Pancreas (tissue), 10 donors: ENCODE measurements at regions not wholly inside any gene's neighbourhood (a gene's known extent, or its start where the extent isn't known, plus 50 kb on each side); places are given as distances from the start of the nearest gene placed in this dataset.

ENCODE experiments used
- ATAC-seq, 4 donors: fragments of 200-7000 bp; cut with Tn5 transposase; one replicate each; pipeline versions ENCODE4 v1.8.0 to v1.9.1; 2020; ENCODE audit warnings: mild to moderate bottlenecking in 4 of 4, moderate library complexity in 4 of 4
- DNase-seq, 6 donors: peaks; one replicate each; pipeline ENCODE4 v3.0.0-alpha.2; 2020
- FAIRE-seq: peaks from 2 replicates; lab custom pipeline; 2012; peaks lifted over from hg19 to GRCh38; lab: Jason Lieb, UNC
- H3K27ac ChIP-seq, 4 donors: fragments of 200-600 bp; sonication (generic); 1 replicate in 3 of 4; 2 replicates in 1 of 4; pipeline versions ENCODE4 v1.5.0 to v1.8.0; 2020
- H3K27me3 ChIP-seq, 4 donors: fragments of 200-600 bp; one replicate each; pipeline ENCODE4 v1.8.0; 2021
- H3K36me3 ChIP-seq, 3 donors: fragments of 200-600 bp; sonication (generic) in 1 of 3; one replicate each; pipeline versions ENCODE4 v1.5.0 to v1.8.0; 2020 to 2021
- H3K4me1 ChIP-seq, 3 donors: fragments of 200-600 bp; one replicate each; pipeline ENCODE4 v1.8.0; 2021
- H3K4me3 ChIP-seq, 4 donors: fragments of 200-600 bp; sonication (generic) in 2 of 4; one replicate each; pipeline versions ENCODE4 v1.5.0 to v1.8.0; 2020 to 2021
- H3K9me3 ChIP-seq, 4 donors: fragments of 200-600 bp; one replicate each; pipeline ENCODE4 v1.8.0; 2021
- CTCF ChIP-seq, 4 donors: fragments of 200-600 bp; sonication (generic) in 3 of 4; IDR thresholded peaks; one replicate each; pipeline versions ENCODE4 v1.5.0 to v1.8.0; 2021; ENCODE audit warnings: antibody characterized with exemption in 4 of 4
- WGBS, 2 donors: extraction: QIAGEN DNeasy Blood & Tissue Kit; methylation state at CpG; one replicate each; pipeline ENCODE4 v1.1.7; 2013; 5-methylcytosine and 5-hydroxymethylcytosine counted together
- intact Hi-C, 3 donors: fragments of 100-400 bp; cut with DNase I; formaldehyde crosslinking; loops; one replicate each; pipeline versions ENCODE4 v1.11.1 to v1.14.2; 2022
- donor health status: healthy with polysubstance abuse.
- donor health status: DM: no; HTN: no; CAD: no; lungs with moderate emphysema.
- donor health status: DM: no; HTN: no; CAD: no.
- donor health status: control.
- donor health status: control.
- donor health status: Bipolar disorder and iron deficiency.
- donor health status: DM: yes; HTN: yes; CAD: no.
- donor health status: DM: no; HTN: no; CAD: no.
- donor health status: DM: no; HTN: no; CAD: no.
- donor health status: DM: yes; HTN: yes; CAD: no.

GRCh38 chrX:40418146-40418812 lies 162.5 kb upstream of the ATP6AP2 start:
- H3K4me1 ChIP-seq = no peaks in the 10 kb centered on the region
- no peak for ATAC-seq
- no peak for TF ChIP-seq CTCF (IDR thresholded peaks at IDR 0.05)
- H3K27me3 ChIP-seq = no peaks in the 10 kb centered on the region
- no peak for FAIRE-seq
- H3K27ac ChIP-seq = no peak overlapping the region
- H3K9me3 ChIP-seq = no peaks in the 10 kb centered on the region
- WGBS, 2 donors = 77 to 81% methylated on average over 7 of the region's 7 CpGs
- H3K36me3 ChIP-seq = no peaks in the 10 kb centered on the region
- H3K4me3 ChIP-seq = no peak overlapping the region
- no peak for DNase-seq
- intact Hi-C loops = no loop called here

GRCh38 chrX:40415675-40416074 lies 165.1 kb upstream of the ATP6AP2 start:
- Histone ChIP-seq H3K27ac (no peak overlapping the region), H3K27me3 (no peaks in the 10 kb centered on the region), H3K4me3 (no peak overlapping the region), H3K9me3 (no peaks in the 10 kb centered on the region), H3K36me3 (no peaks in the 10 kb centered on the region), H3K4me1 (no peaks in the 10 kb centered on the region)
- DNase-seq (no peak), FAIRE-seq (no peak), ATAC-seq (no peak)
- no peak for TF ChIP-seq CTCF (IDR thresholded peaks at IDR 0.05)
- intact Hi-C loops = no loop called here
- 56 to 62% methylated on average over 4 of the region's 4 CpGs for WGBS, 2 donors

- no peak for DNase-seq
- Histone ChIP-seq H3K27ac (no peak overlapping the region), H3K4me1 (no peaks in the 10 kb centered on the region), H3K9me3 (no peaks in the 10 kb centered on the region), H3K4me3 (no peak overlapping the region), H3K27me3 (no peaks in the 10 kb centered on the region), H3K36me3 (no peaks in the 10 kb centered on the region)
- no peak for ATAC-seq
- FAIRE-seq = no peak
- 81 to 88% methylated on average over 3 of the region's 3 CpGs for WGBS, 2 donors
- no peak for TF ChIP-seq CTCF (IDR thresholded peaks at IDR 0.05)
- intact Hi-C loops = no loop called here
These were observed 166.4 kb upstream of the ATP6AP2 start for GRCh38 chrX:40414335-40414734.

GRCh38 chrX:40411340-40412111 lies 169.2 kb upstream of the ATP6AP2 start:
- H3K27ac ChIP-seq = no peak overlapping the region
- DNase-seq (no peak), ATAC-seq (no peak), FAIRE-seq (no peak)
- intact Hi-C loops = no loop called here
- WGBS, 2 donors = 46 to 70% methylated on average over 8 of the region's 8 CpGs
- no peaks in the 10 kb centered on the region for H3K36me3 ChIP-seq
- TF ChIP-seq CTCF (IDR thresholded peaks at IDR 0.05) = no peak
- peaks cover 0 to 4% (median 0%) of the 10 kb centered on the region in 4 donors for H3K9me3 ChIP-seq
- H3K4me1 ChIP-seq = no peaks in the 10 kb centered on the region
- H3K4me3 ChIP-seq = no peak overlapping the region
- peaks cover 0 to 7% (median 1%) of the 10 kb centered on the region in 4 donors for H3K27me3 ChIP-seq

GRCh38 chrX:40410859-40411258 lies 169.9 kb upstream of the ATP6AP2 start:
- ATAC-seq (no peak), FAIRE-seq (no peak), DNase-seq (no peak)
- intact Hi-C loops = no loop called here
- Histone ChIP-seq H3K4me3 (no peak overlapping the region), H3K27ac (no peak overlapping the region), H3K36me3 (no peaks in the 10 kb centered on the region), H3K27me3 (peaks cover 0 to 7% (median 1%) of the 10 kb centered on the region in 4 donors), H3K4me1 (no peaks in the 10 kb centered on the region), H3K9me3 (peaks cover 0 to 4% (median 0%) of the 10 kb centered on the region in 4 donors)
- 93 to 100% methylated on average over 2 of the region's 2 CpGs for WGBS, 2 donors
- no peak for TF ChIP-seq CTCF (IDR thresholded peaks at IDR 0.05)
